Vagina (tissue), 2 donors: ENCODE measurements at regions not wholly inside any gene's neighbourhood (a gene's known extent, or its start where the extent isn't known, plus 50 kb on each side); places are given as distances from the start of the nearest gene placed in this dataset.

Experiments
- DNase-seq, 2 donors: peaks; one replicate each; pipeline ENCODE4 v3.0.0-alpha.2; 2017; ENCODE audit errors: extremely low spot score in 2 of 2
- H3K27ac ChIP-seq: fragments of 200-600 bp; sonication (generic); one replicate; pipeline ENCODE4 v1.5.1; 2019
- H3K27me3 ChIP-seq: fragments of 200-600 bp; sonication (generic); one replicate; pipeline ENCODE4 v1.5.1; 2019
- H3K36me3 ChIP-seq, 2 donors: fragments of 200-600 bp; sonication (generic); one replicate each; pipeline ENCODE4 v1.5.1; 2017 to 2019
- H3K4me1 ChIP-seq: fragments of 200-600 bp; sonication (generic); one replicate; pipeline ENCODE4 v1.5.1; 2019
- H3K4me3 ChIP-seq, 2 donors: fragments of 200-600 bp; sonication (generic); 1 replicate in 1 of 2; 2 replicates in 1 of 2; pipeline ENCODE4 v1.5.1; 2016 to 2019
- H3K9me3 ChIP-seq: fragments of 200-600 bp; sonication (generic); one replicate; pipeline ENCODE4 v1.5.1; 2019
- POLR2A ChIP-seq, 2 donors: fragments of 450-650 bp; IDR thresholded peaks; one replicate each; pipeline ENCODE4 v1.6.1; 2017; ENCODE audit warnings: antibody characterized with exemption in 2 of 2, mild to moderate bottlenecking in 2 of 2, moderate library complexity in 2 of 2
- POLR2AphosphoS5 ChIP-seq, 2 donors: sonication (generic); formaldehyde crosslinking; IDR thresholded peaks; one replicate each; pipeline ENCODE4 v1.9.0; 2017; ENCODE audit warnings: antibody characterized with exemption in 2 of 2, mild to moderate bottlenecking in 2 of 2, low read depth in 1 of 2; ENCODE audit not compliant: insufficient read depth in 1 of 2
- intact Hi-C: fragments of 100-400 bp; cut with DNase I; formaldehyde crosslinking; loops from one replicate; pipeline ENCODE4 v1.15.1; 2023
- TF ChIP-seq, protein P1 (sequence below), 3 experiments: fragments of 450-650 bp in 2 of 3; fragments of 200-600 bp in 1 of 3; sonication (generic) in 1 of 3; IDR thresholded peaks; one replicate each; pipeline ENCODE4 v1.5.1; 2017 to 2019; ENCODE audit warnings: antibody characterized with exemption in 3 of 3, mild to moderate bottlenecking in 2 of 3, moderate library complexity in 2 of 3

DNA sequence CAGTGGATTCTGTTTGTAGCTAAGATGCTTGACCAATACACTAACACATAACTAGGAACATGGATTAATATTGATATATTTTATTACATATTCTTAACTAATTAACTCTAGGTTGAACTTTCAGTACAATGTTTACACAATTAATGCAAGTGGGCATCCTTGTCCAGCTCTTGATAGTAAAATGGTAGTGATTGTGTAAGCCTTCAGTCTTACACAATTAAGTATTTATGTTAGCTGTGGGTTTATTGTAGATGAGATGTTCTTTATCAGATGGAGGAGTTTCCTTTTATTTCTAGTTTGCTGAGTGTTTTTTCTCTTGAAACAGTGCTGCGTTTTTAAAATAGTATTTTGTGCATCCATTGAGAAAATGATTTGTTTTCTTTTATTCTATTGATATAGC lies 1210.8 kb downstream of the CDH12 start:
- TF ChIP-seq, protein P1, sequence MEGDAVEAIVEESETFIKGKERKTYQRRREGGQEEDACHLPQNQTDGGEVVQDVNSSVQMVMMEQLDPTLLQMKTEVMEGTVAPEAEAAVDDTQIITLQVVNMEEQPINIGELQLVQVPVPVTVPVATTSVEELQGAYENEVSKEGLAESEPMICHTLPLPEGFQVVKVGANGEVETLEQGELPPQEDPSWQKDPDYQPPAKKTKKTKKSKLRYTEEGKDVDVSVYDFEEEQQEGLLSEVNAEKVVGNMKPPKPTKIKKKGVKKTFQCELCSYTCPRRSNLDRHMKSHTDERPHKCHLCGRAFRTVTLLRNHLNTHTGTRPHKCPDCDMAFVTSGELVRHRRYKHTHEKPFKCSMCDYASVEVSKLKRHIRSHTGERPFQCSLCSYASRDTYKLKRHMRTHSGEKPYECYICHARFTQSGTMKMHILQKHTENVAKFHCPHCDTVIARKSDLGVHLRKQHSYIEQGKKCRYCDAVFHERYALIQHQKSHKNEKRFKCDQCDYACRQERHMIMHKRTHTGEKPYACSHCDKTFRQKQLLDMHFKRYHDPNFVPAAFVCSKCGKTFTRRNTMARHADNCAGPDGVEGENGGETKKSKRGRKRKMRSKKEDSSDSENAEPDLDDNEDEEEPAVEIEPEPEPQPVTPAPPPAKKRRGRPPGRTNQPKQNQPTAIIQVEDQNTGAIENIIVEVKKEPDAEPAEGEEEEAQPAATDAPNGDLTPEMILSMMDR (IDR thresholded peaks at IDR 0.05) = no peak
- no peak for TF ChIP-seq POLR2AphosphoS5 (IDR thresholded peaks at IDR 0.05; ENCODE audit: insufficient read depth in 1 of 2, low read depth in 1 of 2)
- TF ChIP-seq POLR2A (IDR thresholded peaks at IDR 0.05) = no peak
- no peak for DNase-seq
- Histone ChIP-seq H3K9me3 (no peaks in the 10 kb centered on the region), H3K4me1 (no peaks in the 10 kb centered on the region), H3K4me3 (no peak overlapping the region), H3K36me3 (no peaks in the 10 kb centered on the region), H3K27me3 (no peaks in the 10 kb centered on the region), H3K27ac (no peak overlapping the region)
- intact Hi-C loops = no loop called here

GRCh38 chr5:21623831-21624230 lies 1229.3 kb downstream of the CDH12 start:
- intact Hi-C loops = no loop called here
- DNase-seq = no peak
- Histone ChIP-seq H3K36me3 (no peaks in the 10 kb centered on the region), H3K4me1 (no peaks in the 10 kb centered on the region), H3K27ac (no peak overlapping the region), H3K4me3 (no peak overlapping the region), H3K9me3 (no peaks in the 10 kb centered on the region), H3K27me3 (no peaks in the 10 kb centered on the region)
- TF ChIP-seq POLR2AphosphoS5 (IDR thresholded peaks at IDR 0.05; ENCODE audit: insufficient read depth in 1 of 2, low read depth in 1 of 2) (no peak), POLR2A (IDR thresholded peaks at IDR 0.05) (no peak)
- TF ChIP-seq, protein P1 (IDR thresholded peaks at IDR 0.05) = no peak

- no peaks in the 10 kb centered on the region for H3K27me3 ChIP-seq
- no peak overlapping the region for H3K4me3 ChIP-seq
- no peaks in the 10 kb centered on the region for H3K9me3 ChIP-seq
- no peak overlapping the region for H3K27ac ChIP-seq
- intact Hi-C loops = no loop called here
- no peak for DNase-seq
- no peaks in the 10 kb centered on the region for H3K4me1 ChIP-seq
- H3K36me3 ChIP-seq = no peaks in the 10 kb centered on the region
- TF ChIP-seq, protein P1 (IDR thresholded peaks at IDR 0.05) = no peak
- TF ChIP-seq POLR2A (IDR thresholded peaks at IDR 0.05) (no peak), POLR2AphosphoS5 (IDR thresholded peaks at IDR 0.05; ENCODE audit: insufficient read depth in 1 of 2, low read depth in 1 of 2) (no peak)
Observed at GRCh38 chr5:21615195-21615765, 1237.9 kb downstream of the CDH12 start.

- H3K36me3 ChIP-seq = no peaks in the 10 kb centered on the region
- TF ChIP-seq POLR2A (IDR thresholded peaks at IDR 0.05) (no peak), POLR2AphosphoS5 (IDR thresholded peaks at IDR 0.05; ENCODE audit: insufficient read depth in 1 of 2, low read depth in 1 of 2) (no peak)
- TF ChIP-seq, protein P1 (IDR thresholded peaks at IDR 0.05) = no peak
- no peak overlapping the region for H3K27ac ChIP-seq
- no peaks in the 10 kb centered on the region for H3K27me3 ChIP-seq
- no peaks in the 10 kb centered on the region for H3K4me1 ChIP-seq
- intact Hi-C loops = no loop called here
- no peak overlapping the region for H3K4me3 ChIP-seq
- no peaks in the 10 kb centered on the region for H3K9me3 ChIP-seq
- no peak for DNase-seq
Observed at GRCh38 chr5:21613971-21614488, 1239.1 kb downstream of the CDH12 start.

DNA sequence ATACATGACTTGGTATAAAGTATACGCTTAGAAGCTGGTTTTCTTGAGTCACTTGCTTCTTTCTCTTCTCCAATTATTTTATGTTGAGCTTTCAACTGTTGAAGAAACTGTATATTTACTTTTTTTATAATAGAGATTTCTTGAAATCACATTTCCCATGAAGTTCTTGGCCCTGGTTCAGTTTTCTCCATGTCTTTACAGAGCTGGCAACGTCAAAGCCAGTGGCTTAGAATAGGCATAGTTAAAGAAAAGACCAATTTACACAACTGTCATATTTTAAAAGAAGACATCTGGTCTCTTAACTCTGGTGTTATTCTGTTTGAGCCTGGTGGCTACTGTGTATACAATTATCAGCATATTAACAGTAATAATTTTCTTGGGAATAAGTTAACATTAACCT lies 1249.3 kb downstream of the CDH12 start:
- TF ChIP-seq, protein P1 (IDR thresholded peaks at IDR 0.05) = no peak
- no peak for TF ChIP-seq POLR2A (IDR thresholded peaks at IDR 0.05)
- no peak for TF ChIP-seq POLR2AphosphoS5 (IDR thresholded peaks at IDR 0.05; ENCODE audit: insufficient read depth in 1 of 2, low read depth in 1 of 2)

More for the DNA sequence above, 1249.3 kb downstream of the CDH12 start:
- Histone ChIP-seq H3K4me3 (no peak overlapping the region), H3K36me3 (no peaks in the 10 kb centered on the region), H3K9me3 (no peaks in the 10 kb centered on the region), H3K27ac (no peak overlapping the region), H3K27me3 (no peaks in the 10 kb centered on the region), H3K4me1 (no peaks in the 10 kb centered on the region)
- intact Hi-C loops = no loop called here
- no peak for DNase-seq
